ENCODE measurements at regions not wholly inside any gene's neighbourhood (a gene's known extent, or its start where the extent isn't known, plus 50 kb on each side); places are given as distances from the start of the nearest gene placed in this dataset.

DNA sequence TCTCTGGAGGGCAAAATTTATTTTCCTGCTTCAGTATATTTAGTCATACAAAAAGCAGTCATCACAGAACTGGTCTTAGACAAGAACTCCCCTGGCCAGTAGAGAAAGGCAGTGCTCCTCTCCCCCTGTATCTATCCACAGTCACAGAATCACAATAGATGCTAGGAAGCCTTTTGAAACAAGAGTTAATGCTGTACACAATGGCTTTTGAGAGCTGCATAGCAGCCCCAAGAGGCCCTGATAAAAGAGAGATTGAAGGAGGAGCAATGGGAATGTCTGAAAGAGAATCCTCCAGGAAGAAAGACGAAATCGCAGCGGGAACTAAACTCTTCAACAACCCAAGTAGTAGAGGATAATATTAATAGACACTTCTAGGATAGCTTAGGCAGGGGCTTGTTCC lies 330.2 kb downstream of the RBM43 start:
- TF ChIP-seq CTCF (IDR thresholded peaks at IDR 0.05; ENCODE audit: low read depth, low read length, poor library complexity, severe bottlenecking) = no peak
- TF ChIP-seq EZH2phosphoT487 (IDR thresholded peaks at IDR 0.05; ENCODE audit: borderline replicate concordance, low read length) = no peak

Measured in DOHH2 (cell line).